Lung microvascular endothelial cell (primary cell): ENCODE measurements at regions not wholly inside any gene's neighbourhood (a gene's known extent, or its start where the extent isn't known, plus 50 kb on each side); places are given as distances from the start of the nearest gene placed in this dataset.
A peak's percentile ranks its signal among the peaks of the same experiment; 100 is the strongest.

Experiments used
- DNase-seq, 2 donors: peaks; one replicate each; pipeline versions ENCODE4 v3.0.0 to v3.0.0-alpha.2; 2010; ENCODE audit warnings: low read depth in 2 of 2

- no peak for DNase-seq
These were observed 468.7 kb upstream of the B3GAT1 start for GRCh38 chr11:134880788-134881187.

GRCh38 chr11:134879931-134880330 is 467.9 kb upstream of the B3GAT1 start:
- DNase-seq: no peak

- DNase-seq: no peak
These were observed 467.3 kb upstream of the B3GAT1 start for GRCh38 chr11:134879341-134879740.

- no peak for DNase-seq
These were observed 466.7 kb upstream of the B3GAT1 start for GRCh38 chr11:134878785-134879184.

GRCh38 chr11:134876226-134876625 is 464.2 kb upstream of the B3GAT1 start:
- no peak for DNase-seq

- no peak for DNase-seq
These were observed 455.1 kb upstream of the B3GAT1 start for GRCh38 chr11:134866981-134867675.

- DNase-seq: no peak
These were observed 454.2 kb upstream of the B3GAT1 start for GRCh38 chr11:134866215-134866614.

DNA sequence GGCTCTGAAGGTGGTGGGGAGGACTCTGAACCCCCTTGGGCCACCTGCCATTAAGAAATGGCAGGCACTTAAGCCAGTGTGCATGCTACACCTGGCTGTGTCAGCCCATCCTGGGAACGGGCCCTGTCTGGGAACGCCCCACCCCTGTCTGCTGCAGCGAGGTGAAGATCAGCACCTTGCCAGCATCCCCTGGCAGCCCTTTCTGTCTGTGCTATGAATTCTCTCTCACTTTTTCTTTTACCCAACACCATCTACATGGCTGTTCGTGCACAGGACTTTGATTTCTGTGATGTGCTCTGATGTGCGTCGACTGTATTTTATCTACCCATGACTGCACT is 452.9 kb upstream of the B3GAT1 start:
- no peak for DNase-seq

DNA sequence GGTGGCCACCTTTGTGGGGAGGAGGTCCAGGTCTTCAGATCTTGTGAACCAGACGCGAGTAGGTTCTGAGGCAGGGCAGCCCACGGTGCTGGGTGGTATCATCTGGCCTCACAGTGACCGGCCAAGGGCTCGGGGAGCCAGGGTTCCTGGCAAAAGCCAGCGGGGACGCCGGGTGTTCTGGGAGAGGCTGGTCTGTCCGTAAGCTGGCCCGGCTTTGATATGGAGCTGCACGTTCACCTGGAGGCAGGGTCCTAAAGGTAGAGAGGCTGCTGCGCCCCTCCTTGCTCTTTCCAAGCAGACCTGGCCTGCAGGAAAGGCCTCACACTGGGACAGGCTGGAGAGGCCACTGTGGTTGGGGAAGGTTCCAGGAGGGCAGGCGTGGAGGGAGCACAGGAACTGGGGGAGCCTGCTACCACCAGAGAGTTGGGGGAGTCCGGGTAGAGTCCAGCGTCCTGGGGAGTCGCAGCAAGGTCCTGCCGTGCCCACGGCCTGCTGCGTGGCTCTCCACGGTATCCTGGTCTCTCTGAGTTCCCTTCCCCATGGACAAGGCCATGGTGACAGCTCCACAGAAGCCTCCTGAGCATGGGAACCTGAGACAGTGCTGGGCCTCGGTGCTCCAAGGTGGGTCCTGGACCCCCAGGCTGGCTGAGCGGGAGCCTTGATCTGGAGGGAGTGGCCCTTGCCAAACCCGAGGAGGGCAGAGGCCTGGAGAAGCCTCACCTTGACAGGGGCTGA is 452.4 kb upstream of the B3GAT1 start:
- DNase-seq: no peak

GRCh38 chr11:134863294-134863693 is 451.3 kb upstream of the B3GAT1 start:
- DNase-seq: no peak

GRCh38 chr11:134862587-134863195 is 450.6 kb upstream of the B3GAT1 start:
- no peak for DNase-seq

DNA sequence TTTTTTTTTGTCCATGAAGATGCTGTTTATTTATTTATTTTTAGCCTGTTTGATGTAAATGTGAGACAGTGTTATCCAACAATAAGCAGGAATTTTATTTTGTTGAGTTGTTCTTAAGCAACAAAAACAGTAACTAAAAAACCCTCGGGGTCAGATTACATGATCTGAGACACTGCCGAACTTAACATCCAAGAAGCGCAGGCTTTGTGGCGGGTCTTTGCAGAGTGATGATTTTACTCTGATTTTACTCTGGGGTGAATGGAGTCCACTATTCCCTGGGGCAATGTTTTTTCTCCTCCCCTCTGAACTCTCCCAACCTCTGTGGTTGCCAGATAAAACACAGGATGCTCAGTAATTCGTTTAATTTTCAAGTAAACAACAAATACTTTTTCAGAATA is 450.1 kb upstream of the B3GAT1 start:
- no peak for DNase-seq

DNA sequence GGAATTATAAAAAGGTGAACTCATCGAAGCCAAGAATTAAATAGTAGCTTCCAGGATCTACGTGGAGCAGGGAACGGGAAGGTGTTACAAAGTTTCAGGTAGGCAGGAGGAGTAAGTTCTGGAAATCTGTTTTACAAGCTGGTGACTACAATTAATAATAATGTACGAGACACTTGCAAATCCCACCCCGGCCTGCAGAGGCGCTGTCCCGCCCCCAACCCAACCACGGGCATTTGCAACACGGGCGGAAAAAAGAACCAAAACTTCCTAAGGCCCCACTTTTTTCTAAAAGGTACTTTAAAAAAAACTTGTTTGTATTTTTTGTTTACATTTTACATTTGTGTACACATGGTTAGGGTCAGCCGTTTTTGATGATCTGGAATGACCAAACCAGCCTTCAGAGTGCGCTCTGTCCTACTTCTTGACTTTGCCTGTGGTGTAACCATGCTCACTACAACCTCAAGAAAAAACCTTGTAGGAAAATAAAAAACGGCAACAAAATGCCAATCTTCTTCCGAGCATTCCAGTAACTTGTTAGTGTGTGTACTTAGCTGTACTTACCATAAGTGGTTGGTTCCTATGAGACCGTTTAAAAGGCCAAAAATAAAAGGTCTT is 449.6 kb upstream of the B3GAT1 start:
- no peak for DNase-seq

DNA sequence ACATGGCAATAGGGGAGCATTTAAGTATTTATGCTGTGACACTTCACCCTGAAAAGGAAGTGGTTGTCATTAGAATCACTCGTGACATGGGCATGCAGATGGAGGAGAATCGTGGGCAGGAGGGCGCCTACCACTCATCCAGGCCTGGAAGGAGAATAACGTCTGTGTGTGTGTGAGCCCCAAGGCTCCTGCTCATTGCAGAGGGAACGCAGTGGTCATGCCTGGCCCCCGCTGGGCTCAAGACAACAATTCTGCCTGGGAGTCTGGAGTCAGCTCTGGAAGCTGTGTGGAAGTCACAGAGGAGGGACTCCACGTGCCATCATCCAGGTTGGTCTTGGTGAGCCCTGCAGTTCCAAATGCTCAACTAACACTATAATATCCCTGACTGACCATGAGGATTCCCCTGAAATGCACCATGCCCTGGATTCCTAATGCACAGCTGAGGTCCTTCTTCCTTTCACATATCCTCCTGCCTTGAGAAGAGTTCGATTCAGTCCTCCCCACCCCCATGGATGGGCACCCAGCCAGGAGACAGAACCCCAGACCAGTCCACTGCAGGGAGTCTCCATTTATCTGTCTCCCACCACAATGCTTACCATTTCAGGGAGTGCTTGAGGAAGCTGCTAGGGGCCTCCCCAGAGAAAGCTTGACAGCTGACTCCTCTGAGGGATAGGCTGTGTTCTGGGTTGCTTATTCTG is 446.9 kb upstream of the B3GAT1 start:
- no peak for DNase-seq

GRCh38 chr11:134857035-134857434 is 445.0 kb upstream of the B3GAT1 start:
- no peak for DNase-seq

GRCh38 chr11:134856056-134856971 is 444.3 kb upstream of the B3GAT1 start:
- DNase-seq: no peak

- no peak for DNase-seq
These were observed 442.2 kb upstream of the B3GAT1 start for GRCh38 chr11:134853992-134854991.

DNA sequence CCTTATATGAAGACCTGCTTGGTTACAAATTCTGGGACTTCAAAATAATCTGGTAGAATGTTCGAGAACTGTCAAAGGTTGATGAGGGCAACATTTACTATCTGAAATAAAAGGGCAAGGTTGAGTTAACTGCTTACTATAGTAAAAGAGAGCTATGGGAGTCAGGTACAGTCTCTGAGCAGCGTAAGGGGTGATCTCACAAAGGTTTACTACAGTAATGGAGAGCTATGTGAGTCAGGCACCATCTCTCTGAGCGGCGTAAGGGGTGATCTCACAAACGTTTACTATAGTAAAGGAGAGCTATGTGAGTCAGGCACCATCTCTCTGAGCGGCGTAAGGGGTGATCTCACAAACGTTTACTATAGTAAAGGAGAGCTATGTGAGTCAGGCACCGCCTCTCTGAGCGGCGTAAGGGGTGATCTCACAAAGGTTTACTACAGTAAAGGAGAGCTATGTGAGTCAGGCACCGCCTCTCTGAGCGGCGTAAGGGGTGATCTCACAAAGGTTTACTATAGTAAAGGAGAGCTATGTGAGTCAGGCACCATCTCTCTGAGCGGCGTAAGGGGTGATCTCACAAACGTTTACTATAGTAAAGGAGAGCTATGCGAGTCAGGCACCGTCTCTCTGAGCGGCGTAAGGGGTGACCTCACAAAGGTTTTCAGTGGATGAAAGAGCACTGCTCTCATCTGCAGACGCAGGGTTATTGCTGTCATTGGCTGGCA is 439.6 kb upstream of the B3GAT1 start:
- DNase-seq: peak in 1 of 2 donors; percentile 15

- DNase-seq: no peak
These were observed 438.5 kb upstream of the B3GAT1 start for GRCh38 chr11:134850566-134850965.
